Thoracic aorta (tissue), 2 donors: ENCODE measurements at regions not wholly inside any gene's neighbourhood (a gene's known extent, or its start where the extent isn't known, plus 50 kb on each side); places are given as distances from the start of the nearest gene placed in this dataset.

Experiments
- ATAC-seq: fragments of 150-250 bp; one replicate; pipeline ENCODE4 v1.8.0; 2017; ENCODE audit warnings: low read depth; ENCODE audit not compliant: insufficient number of reproducible peaks, low FRiP score
- DNase-seq: peaks from one replicate; pipeline ENCODE4 v3.0.0-alpha.2; 2020; ENCODE audit warnings: low spot score
- H3K27ac ChIP-seq, 2 donors: fragments of 200-600 bp; sonication (generic); 1 replicate in 1 of 2; 2 replicates in 1 of 2; pipeline ENCODE4 v1.5.1; 2016; ENCODE audit warnings: mild to moderate bottlenecking in 2 of 2, moderate library complexity in 2 of 2
- H3K27me3 ChIP-seq: fragments of 200-600 bp; sonication (generic); replicated peaks from 2 replicates; pipeline ENCODE4 v1.6.0; 2016; ENCODE audit warnings: mild to moderate bottlenecking; ENCODE audit not compliant: insufficient read depth
- H3K36me3 ChIP-seq: fragments of 200-600 bp; sonication (generic); one replicate; pipeline ENCODE4 v1.5.1; 2016
- H3K4me1 ChIP-seq, 2 donors: fragments of 200-600 bp; sonication (generic); 1 replicate in 1 of 2; 2 replicates in 1 of 2; pipeline versions ENCODE4 v1.5.1 to v1.6.0; 2016; ENCODE audit warnings: low read depth in 2 of 2, mild to moderate bottlenecking in 1 of 2; ENCODE audit not compliant: control insufficient read depth in 1 of 2
- H3K4me3 ChIP-seq: fragments of 200-600 bp; sonication (generic); 2 replicates; pipeline ENCODE4 v1.5.1; 2016; ENCODE audit warnings: mild to moderate bottlenecking
- H3K9me3 ChIP-seq: fragments of 200-600 bp; sonication (generic); 2 replicates; pipeline ENCODE4 v1.5.1; 2016
- TF ChIP-seq, protein P1 (sequence below): fragments of 200-600 bp; sonication (generic); IDR thresholded peaks from one replicate; pipeline ENCODE4 v1.5.1; 2019; ENCODE audit warnings: antibody characterized with exemption

DNA sequence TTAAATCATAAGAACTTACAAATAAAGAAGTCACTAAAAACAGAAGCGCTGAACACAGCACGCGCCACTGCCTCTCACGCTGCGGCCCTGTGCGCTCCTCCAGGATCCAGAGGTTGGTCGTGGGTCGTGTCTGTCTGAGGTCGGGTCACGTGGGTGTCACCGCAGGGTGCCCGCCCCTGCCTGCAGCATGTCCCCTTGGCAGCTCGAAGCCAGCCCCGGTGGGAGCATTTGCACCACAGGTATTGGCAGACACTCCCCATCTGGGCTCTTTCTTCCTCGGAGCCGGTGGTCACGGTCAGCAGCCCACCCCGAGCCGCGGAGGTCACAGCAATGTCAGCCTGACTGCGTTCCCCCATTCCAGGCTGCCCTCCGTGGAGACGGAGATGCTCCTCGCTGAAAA is 88.6 kb downstream of the PDGFA start:
- DNase-seq (no peak), ATAC-seq (no peak)
- Histone ChIP-seq H3K27ac (no peak overlapping the region), H3K4me3 (no peak overlapping the region), H3K27me3 (no peaks in the 10 kb centered on the region), H3K9me3 (no peaks in the 10 kb centered on the region), H3K36me3 (no peaks in the 10 kb centered on the region), H3K4me1 (peaks cover under 1 to 1% of the 10 kb centered on the region in 2 donors)
- TF ChIP-seq, protein P1, sequence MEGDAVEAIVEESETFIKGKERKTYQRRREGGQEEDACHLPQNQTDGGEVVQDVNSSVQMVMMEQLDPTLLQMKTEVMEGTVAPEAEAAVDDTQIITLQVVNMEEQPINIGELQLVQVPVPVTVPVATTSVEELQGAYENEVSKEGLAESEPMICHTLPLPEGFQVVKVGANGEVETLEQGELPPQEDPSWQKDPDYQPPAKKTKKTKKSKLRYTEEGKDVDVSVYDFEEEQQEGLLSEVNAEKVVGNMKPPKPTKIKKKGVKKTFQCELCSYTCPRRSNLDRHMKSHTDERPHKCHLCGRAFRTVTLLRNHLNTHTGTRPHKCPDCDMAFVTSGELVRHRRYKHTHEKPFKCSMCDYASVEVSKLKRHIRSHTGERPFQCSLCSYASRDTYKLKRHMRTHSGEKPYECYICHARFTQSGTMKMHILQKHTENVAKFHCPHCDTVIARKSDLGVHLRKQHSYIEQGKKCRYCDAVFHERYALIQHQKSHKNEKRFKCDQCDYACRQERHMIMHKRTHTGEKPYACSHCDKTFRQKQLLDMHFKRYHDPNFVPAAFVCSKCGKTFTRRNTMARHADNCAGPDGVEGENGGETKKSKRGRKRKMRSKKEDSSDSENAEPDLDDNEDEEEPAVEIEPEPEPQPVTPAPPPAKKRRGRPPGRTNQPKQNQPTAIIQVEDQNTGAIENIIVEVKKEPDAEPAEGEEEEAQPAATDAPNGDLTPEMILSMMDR, result no peak

DNA sequence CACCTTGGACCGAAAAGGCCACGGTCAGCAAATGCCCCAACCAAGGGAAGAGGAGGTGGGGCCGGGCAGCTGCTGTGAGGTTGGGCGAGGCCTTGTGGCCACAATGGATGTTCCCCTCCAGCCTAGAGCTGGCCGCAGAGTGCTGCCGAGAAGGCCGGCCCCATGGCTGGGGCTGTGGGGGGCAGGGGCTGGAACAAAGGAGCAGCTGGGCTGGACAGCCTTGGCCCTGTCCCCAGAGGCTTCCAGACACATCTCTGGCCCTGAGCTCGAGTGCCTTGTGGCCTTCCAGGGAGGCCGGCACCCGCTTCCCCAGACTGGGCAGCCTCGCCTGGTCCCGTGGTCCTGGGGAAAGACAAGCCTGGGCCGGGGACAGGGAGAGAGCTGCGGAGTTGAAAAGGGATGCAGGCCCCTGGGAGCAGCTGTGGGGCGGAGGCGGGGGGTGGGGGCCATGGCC is 88.0 kb downstream of the PDGFA start:
- H3K27me3 ChIP-seq, result no peaks in the 10 kb centered on the region
- no peaks in the 10 kb centered on the region for H3K4me1 ChIP-seq
- no peaks in the 10 kb centered on the region for H3K9me3 ChIP-seq
- DNase-seq (no peak), ATAC-seq (no peak)
- no peak overlapping the region for H3K4me3 ChIP-seq
- no peaks in the 10 kb centered on the region for H3K36me3 ChIP-seq
- TF ChIP-seq, protein P1, result no peak
- no peak overlapping the region for H3K27ac ChIP-seq

DNA sequence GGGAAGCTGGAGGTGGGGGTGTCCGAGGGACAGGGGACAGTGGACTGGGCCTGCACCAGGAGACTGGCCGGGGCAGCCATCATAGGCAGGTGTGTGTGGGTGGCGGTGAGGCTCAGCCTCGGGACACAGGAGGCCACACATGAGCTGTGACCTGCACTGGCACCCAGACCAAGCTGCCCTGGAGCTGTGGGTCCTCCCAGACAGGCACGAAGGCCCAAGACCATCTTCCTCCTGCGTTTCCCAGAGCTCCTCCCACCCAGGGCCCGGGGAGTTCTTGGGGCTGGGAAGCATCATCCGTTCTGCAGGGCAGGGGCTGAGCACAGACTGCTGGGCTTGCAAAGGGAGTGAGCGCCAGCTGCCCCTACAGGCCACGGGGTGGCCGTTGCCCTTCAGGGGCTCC is 87.4 kb downstream of the PDGFA start:
- ATAC-seq (no peak), DNase-seq (no peak)
- Histone ChIP-seq H3K9me3 (no peaks in the 10 kb centered on the region), H3K36me3 (no peaks in the 10 kb centered on the region), H3K4me1 (no peaks in the 10 kb centered on the region), H3K27me3 (no peaks in the 10 kb centered on the region), H3K27ac (no peak overlapping the region), H3K4me3 (no peak overlapping the region)
- TF ChIP-seq, protein P1, result no peak

DNA sequence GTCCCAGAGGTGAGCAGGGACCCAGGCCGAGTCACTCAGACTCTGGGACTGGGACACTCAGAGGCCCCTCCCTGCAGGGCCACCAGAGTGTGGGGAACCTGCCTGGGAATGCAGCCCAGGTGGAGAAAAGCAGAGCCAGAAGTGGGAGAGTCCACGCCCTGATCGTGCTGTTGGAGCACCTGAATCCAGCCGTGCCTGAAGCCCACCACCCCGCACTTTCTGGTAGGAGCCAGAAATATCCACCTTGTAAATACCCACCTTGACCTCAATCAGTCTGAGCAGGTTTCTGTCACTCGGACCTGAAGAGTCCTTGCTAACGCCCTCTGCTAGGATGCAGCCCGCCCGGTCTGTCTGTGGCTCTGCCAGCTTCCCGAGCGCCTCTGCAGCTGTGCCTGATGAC is 86.7 kb downstream of the PDGFA start:
- H3K9me3 ChIP-seq, result no peaks in the 10 kb centered on the region
- no peak overlapping the region for H3K4me3 ChIP-seq
- H3K4me1 ChIP-seq, result no peaks in the 10 kb centered on the region
- H3K36me3 ChIP-seq, result no peaks in the 10 kb centered on the region
- H3K27ac ChIP-seq, result no peak overlapping the region
- ATAC-seq (no peak), DNase-seq (no peak)
- H3K27me3 ChIP-seq, result no peaks in the 10 kb centered on the region
- TF ChIP-seq, protein P1, result no peak

DNA sequence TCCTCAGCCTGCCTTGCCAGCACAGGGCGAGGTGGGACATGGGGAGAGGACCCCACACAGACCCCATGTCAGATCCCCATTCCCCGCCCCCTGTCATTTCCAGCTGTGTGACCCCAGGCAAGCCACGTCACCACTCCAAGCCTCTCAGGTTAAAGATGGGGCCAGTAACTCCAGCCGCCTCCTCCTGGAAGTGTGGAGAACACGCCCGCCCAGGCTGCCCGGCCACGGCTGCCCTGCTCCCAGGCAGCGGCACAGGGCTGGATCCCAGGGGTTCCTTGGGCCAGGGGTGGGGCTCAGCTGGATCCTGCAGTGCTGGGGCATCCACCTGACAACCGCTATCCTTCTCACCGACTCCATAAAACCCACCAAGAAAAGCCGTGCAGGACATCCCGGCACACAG is 86.1 kb downstream of the PDGFA start:
- no peaks in the 10 kb centered on the region for H3K36me3 ChIP-seq
- H3K4me1 ChIP-seq, result no peaks in the 10 kb centered on the region
- DNase-seq (no peak), ATAC-seq (no peak)
- H3K27ac ChIP-seq, result no peak overlapping the region
- no peaks in the 10 kb centered on the region for H3K27me3 ChIP-seq
- TF ChIP-seq, protein P1, result no peak
- H3K4me3 ChIP-seq, result no peak overlapping the region
- H3K9me3 ChIP-seq, result no peaks in the 10 kb centered on the region
